WTC11 (cell line): ENCODE measurements at regions not wholly inside any gene's neighbourhood (a gene's known extent, or its start where the extent isn't known, plus 50 kb on each side); places are given as distances from the start of the nearest gene placed in this dataset.

Source experiments
- ATF1 ChIP-seq: sonication (generic); formaldehyde crosslinking; IDR thresholded peaks from 2 replicates; pipeline ENCODE4 v1.8.1; 2023; ENCODE audit warnings: mild to moderate bottlenecking, moderate library complexity, missing genetic modification reagents
- CREB1 ChIP-seq: sonication (generic); formaldehyde crosslinking; IDR thresholded peaks from 2 replicates; pipeline ENCODE4 v1.8.0; 2023; ENCODE audit warnings: mild to moderate bottlenecking, missing genetic modification reagents
- E2F1 ChIP-seq: sonication (generic); formaldehyde crosslinking; IDR thresholded peaks from 2 replicates; pipeline ENCODE4 v1.8.0; 2022; ENCODE audit warnings: mild to moderate bottlenecking, missing genetic modification reagents
- ETV6 ChIP-seq: sonication (generic); formaldehyde crosslinking; IDR thresholded peaks from 2 replicates; pipeline ENCODE4 v1.8.1; 2022; ENCODE audit warnings: mild to moderate bottlenecking, missing genetic modification reagents
- FOXP1 ChIP-seq: sonication (generic); formaldehyde crosslinking; IDR thresholded peaks from 2 replicates; pipeline ENCODE4 v1.8.0; 2022; ENCODE audit warnings: missing genetic modification reagents, mild to moderate bottlenecking, moderate library complexity, borderline replicate concordance
- HMGXB4 ChIP-seq: sonication (generic); formaldehyde crosslinking; IDR thresholded peaks from 2 replicates; pipeline ENCODE4 v1.8.1; 2023; ENCODE audit warnings: mild to moderate bottlenecking, moderate library complexity, missing genetic modification reagents
- IRF1 ChIP-seq: sonication (generic); formaldehyde crosslinking; IDR thresholded peaks from 2 replicates; pipeline ENCODE4 v1.8.0; 2023; ENCODE audit warnings: missing genetic modification reagents
- JUN ChIP-seq: sonication (generic); formaldehyde crosslinking; IDR thresholded peaks from 2 replicates; pipeline ENCODE4 v1.8.0; 2023; ENCODE audit warnings: mild to moderate bottlenecking, missing genetic modification reagents
- NR1H2 ChIP-seq: sonication (generic); formaldehyde crosslinking; IDR thresholded peaks from 2 replicates; pipeline ENCODE4 v1.9.0; 2021; ENCODE audit warnings: mild to moderate bottlenecking, moderate library complexity, missing genetic modification reagents
- ZNF317 ChIP-seq: sonication (generic); formaldehyde crosslinking; IDR thresholded peaks from 2 replicates; pipeline ENCODE4 v1.8.1; 2023; ENCODE audit warnings: low read depth, mild to moderate bottlenecking, moderate library complexity, missing genetic modification reagents, borderline replicate concordance
- TF ChIP-seq, protein P1 (sequence below): fragments of 200-600 bp; IDR thresholded peaks from 2 replicates; pipeline ENCODE4 v1.8.0; 2022; ENCODE audit warnings: antibody characterized with exemption
- TF ChIP-seq, protein P2 (sequence below): sonication (generic); formaldehyde crosslinking; IDR thresholded peaks from 2 replicates; pipeline ENCODE4 v1.8.1; 2022; ENCODE audit warnings: missing genetic modification reagents, borderline replicate concordance
- TF ChIP-seq, protein P3 (sequence below): sonication (generic); formaldehyde crosslinking; IDR thresholded peaks from 2 replicates; pipeline ENCODE4 v1.8.0; 2022; ENCODE audit warnings: mild to moderate bottlenecking, missing genetic modification reagents

GRCh38 chr21:40967771-40968170 lies 120.8 kb upstream of the DSCAM start:
- TF ChIP-seq, protein P1, sequence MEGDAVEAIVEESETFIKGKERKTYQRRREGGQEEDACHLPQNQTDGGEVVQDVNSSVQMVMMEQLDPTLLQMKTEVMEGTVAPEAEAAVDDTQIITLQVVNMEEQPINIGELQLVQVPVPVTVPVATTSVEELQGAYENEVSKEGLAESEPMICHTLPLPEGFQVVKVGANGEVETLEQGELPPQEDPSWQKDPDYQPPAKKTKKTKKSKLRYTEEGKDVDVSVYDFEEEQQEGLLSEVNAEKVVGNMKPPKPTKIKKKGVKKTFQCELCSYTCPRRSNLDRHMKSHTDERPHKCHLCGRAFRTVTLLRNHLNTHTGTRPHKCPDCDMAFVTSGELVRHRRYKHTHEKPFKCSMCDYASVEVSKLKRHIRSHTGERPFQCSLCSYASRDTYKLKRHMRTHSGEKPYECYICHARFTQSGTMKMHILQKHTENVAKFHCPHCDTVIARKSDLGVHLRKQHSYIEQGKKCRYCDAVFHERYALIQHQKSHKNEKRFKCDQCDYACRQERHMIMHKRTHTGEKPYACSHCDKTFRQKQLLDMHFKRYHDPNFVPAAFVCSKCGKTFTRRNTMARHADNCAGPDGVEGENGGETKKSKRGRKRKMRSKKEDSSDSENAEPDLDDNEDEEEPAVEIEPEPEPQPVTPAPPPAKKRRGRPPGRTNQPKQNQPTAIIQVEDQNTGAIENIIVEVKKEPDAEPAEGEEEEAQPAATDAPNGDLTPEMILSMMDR = no peak
- TF ChIP-seq ATF1 (CRISPR knock-in tag) = no peak
- TF ChIP-seq IRF1 (CRISPR knock-in tag) = no peak
- no peak for TF ChIP-seq NR1H2
- TF ChIP-seq FOXP1 (CRISPR knock-in tag) = no peak
- TF ChIP-seq E2F1 (CRISPR knock-in tag) = no peak
- TF ChIP-seq ETV6 (CRISPR knock-in tag) = no peak
- no peak for TF ChIP-seq HMGXB4 (CRISPR knock-in tag)
- no peak for TF ChIP-seq ZNF317 (CRISPR knock-in tag)
- TF ChIP-seq, protein P2, sequence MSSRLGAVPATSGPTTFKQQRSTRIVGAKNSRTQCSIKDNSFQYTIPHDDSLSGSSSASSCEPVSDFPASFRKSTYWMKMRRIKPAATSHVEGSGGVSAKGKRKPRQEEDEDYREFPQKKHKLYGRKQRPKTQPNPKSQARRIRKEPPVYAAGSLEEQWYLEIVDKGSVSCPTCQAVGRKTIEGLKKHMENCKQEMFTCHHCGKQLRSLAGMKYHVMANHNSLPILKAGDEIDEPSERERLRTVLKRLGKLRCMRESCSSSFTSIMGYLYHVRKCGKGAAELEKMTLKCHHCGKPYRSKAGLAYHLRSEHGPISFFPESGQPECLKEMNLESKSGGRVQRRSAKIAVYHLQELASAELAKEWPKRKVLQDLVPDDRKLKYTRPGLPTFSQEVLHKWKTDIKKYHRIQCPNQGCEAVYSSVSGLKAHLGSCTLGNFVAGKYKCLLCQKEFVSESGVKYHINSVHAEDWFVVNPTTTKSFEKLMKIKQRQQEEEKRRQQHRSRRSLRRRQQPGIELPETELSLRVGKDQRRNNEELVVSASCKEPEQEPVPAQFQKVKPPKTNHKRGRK (CRISPR knock-in tag) = no peak
- TF ChIP-seq, protein P3, sequence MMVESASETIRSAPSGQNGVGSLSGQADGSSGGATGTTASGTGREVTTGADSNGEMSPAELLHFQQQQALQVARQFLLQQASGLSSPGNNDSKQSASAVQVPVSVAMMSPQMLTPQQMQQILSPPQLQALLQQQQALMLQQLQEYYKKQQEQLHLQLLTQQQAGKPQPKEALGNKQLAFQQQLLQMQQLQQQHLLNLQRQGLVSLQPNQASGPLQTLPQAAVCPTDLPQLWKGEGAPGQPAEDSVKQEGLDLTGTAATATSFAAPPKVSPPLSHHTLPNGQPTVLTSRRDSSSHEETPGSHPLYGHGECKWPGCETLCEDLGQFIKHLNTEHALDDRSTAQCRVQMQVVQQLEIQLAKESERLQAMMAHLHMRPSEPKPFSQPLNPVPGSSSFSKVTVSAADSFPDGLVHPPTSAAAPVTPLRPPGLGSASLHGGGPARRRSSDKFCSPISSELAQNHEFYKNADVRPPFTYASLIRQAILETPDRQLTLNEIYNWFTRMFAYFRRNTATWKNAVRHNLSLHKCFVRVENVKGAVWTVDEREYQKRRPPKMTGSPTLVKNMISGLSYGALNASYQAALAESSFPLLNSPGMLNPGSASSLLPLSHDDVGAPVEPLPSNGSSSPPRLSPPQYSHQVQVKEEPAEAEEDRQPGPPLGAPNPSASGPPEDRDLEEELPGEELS (CRISPR knock-in tag) = no peak
- no peak for TF ChIP-seq CREB1 (CRISPR knock-in tag)
- TF ChIP-seq JUN (CRISPR knock-in tag) = no peak
